Fibroblast of pulmonary artery (primary cell): ENCODE measurements at regions not wholly inside any gene's neighbourhood (a gene's known extent, or its start where the extent isn't known, plus 50 kb on each side); places are given as distances from the start of the nearest gene placed in this dataset.
"Not testable (repeated sequence)": the region's sequence is repeated elsewhere in the genome, so short reads cannot be mapped to it uniquely, and the experiment has no call there.

Experiments used
- DNase-seq: peaks from one replicate; pipeline ENCODE4 v3.0.0-alpha.2; 2010; ENCODE audit warnings: low read depth
- H3K4me3 ChIP-seq: replicated peaks from 2 replicates; pipeline ENCODE4 v1.5.1; 2011; ENCODE audit warnings: low read depth, mild to moderate bottlenecking, control low read depth, low read length, moderate library complexity
- CTCF ChIP-seq: IDR thresholded peaks from 2 replicates; pipeline ENCODE4 v1.5.1; 2011; ENCODE audit warnings: mild to moderate bottlenecking, control low read depth, low read length, inconsistent platforms; ENCODE audit errors: missing control alignments

- no peak for DNase-seq
- H3K4me3 ChIP-seq = no peak overlapping the region
- no peak for TF ChIP-seq CTCF
These were observed 214.2 kb upstream of the ETAA1 start for GRCh38 chr2:67182884-67183283.

GRCh38 chr2:67186326-67186725, 210.8 kb upstream of the ETAA1 start:
- no peak overlapping the region for H3K4me3 ChIP-seq
- no peak for TF ChIP-seq CTCF
- no peak for DNase-seq

GRCh38 chr2:67186871-67187270, 210.3 kb upstream of the ETAA1 start:
- no peak overlapping the region for H3K4me3 ChIP-seq
- no peak for TF ChIP-seq CTCF
- no peak for DNase-seq

- DNase-seq, H3K4me3 ChIP-seq: not testable (repeated sequence)
These were observed 201.8 kb upstream of the ETAA1 start for GRCh38 chr2:67195327-67195726.

- DNase-seq = no peak
- no peak for TF ChIP-seq CTCF
- no peak overlapping the region for H3K4me3 ChIP-seq
These were observed 195.6 kb upstream of the ETAA1 start for GRCh38 chr2:67201521-67201920.

- no peak for DNase-seq
- TF ChIP-seq CTCF = no peak
- no peak overlapping the region for H3K4me3 ChIP-seq
These were observed 192.8 kb upstream of the ETAA1 start for GRCh38 chr2:67204349-67204748.

GRCh38 chr2:67208887-67209500, 188.1 kb upstream of the ETAA1 start:
- H3K4me3 ChIP-seq = no peak overlapping the region
- peak; percentile 7 for DNase-seq
- TF ChIP-seq CTCF = no peak
